ENCODE measurements at regions not wholly inside any gene's neighbourhood (a gene's known extent, or its start where the extent isn't known, plus 50 kb on each side); places are given as distances from the start of the nearest gene placed in this dataset.

DNA sequence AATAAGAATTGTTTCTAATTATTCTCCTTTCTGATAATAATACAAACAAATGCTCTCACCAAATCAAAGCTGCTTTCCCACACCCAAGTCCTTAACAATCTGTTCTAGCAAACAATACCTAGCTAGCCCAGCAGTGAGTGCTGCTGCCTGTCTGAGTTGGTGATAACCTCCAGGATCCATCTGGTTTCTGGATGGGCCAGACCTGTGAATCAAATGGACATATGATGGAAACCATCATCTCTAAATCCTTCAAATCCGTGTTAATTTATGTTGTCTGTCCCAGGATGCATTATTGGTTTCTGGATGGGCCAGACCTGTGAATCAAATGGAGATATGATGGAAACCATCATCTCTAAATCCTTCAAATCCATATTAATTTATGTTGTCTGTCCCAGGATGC is 1230.0 kb downstream of the AMY1C start:
- ATAC-seq, result no peak

DNA sequence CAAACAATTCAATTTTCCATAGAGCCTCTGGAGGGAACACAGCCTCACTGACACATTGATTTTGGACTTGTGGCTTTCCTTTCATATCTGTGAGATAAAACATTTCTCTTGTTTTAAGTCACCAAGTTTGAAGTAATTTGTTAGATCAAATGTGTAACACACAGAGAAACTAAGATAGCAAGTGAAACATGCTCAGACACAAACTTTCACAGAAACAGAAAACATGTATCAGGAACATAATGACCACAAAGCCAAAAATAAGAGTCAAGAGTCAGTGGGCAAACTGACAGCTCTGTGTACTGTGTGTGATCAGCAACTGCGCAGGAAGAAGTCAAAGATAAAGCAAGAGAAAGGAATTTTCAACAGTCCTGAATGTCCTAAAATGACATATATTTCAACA is 1237.5 kb downstream of the AMY1C start:
- 44 to 73% methylated on average over 1 of the region's 1 CpG for WGBS, 2 donors
- no peak for FAIRE-seq
- no peaks in the 10 kb centered on the region for H3K4me1 ChIP-seq
- H3K36me3 ChIP-seq, result no peaks in the 10 kb centered on the region
- DNase-seq, result no peak
- no peaks in the 10 kb centered on the region for H3K27me3 ChIP-seq
- no peak for ATAC-seq
- intact Hi-C loops (cut with DNase I), result no loop called here
- H3K4me3 ChIP-seq, result no peak overlapping the region
- TF ChIP-seq, protein P1, sequence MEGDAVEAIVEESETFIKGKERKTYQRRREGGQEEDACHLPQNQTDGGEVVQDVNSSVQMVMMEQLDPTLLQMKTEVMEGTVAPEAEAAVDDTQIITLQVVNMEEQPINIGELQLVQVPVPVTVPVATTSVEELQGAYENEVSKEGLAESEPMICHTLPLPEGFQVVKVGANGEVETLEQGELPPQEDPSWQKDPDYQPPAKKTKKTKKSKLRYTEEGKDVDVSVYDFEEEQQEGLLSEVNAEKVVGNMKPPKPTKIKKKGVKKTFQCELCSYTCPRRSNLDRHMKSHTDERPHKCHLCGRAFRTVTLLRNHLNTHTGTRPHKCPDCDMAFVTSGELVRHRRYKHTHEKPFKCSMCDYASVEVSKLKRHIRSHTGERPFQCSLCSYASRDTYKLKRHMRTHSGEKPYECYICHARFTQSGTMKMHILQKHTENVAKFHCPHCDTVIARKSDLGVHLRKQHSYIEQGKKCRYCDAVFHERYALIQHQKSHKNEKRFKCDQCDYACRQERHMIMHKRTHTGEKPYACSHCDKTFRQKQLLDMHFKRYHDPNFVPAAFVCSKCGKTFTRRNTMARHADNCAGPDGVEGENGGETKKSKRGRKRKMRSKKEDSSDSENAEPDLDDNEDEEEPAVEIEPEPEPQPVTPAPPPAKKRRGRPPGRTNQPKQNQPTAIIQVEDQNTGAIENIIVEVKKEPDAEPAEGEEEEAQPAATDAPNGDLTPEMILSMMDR (IDR thresholded peaks at IDR 0.05), result no peak
- no peak overlapping the region for H3K27ac ChIP-seq
- no peaks in the 10 kb centered on the region for H3K9me3 ChIP-seq

More for the DNA sequence above, 1230.0 kb downstream of the AMY1C start:
- FAIRE-seq, result no peak
- Histone ChIP-seq H3K4me1 (no peaks in the 10 kb centered on the region), H3K36me3 (no peaks in the 10 kb centered on the region), H3K4me3 (no peak overlapping the region), H3K27ac (no peak overlapping the region), H3K9me3 (no peaks in the 10 kb centered on the region), H3K27me3 (no peaks in the 10 kb centered on the region)
- no peak for DNase-seq
- TF ChIP-seq, protein P1 (IDR thresholded peaks at IDR 0.05), result no peak
- intact Hi-C loops (cut with DNase I), result no loop called here
- WGBS, 2 donors, result 43 to 50% methylated on average over 1 of the region's 1 CpG

DNA sequence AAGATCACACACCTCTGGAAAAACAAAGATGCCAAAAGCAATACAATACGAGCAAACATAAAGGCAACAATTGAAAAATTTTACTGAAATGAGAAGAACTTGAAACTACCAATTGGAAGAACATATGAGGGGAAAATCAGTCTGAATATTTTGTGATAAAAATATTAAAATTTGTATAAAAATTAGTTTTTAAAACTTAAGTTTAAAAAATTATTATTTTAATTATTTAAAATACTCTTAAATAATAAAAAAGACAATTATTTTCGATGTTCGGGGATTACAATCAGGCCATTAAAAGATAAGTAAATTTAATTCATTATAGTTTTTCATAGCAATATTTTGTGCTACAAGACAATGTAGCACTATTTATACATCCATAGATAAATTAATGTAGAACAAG is 1239.3 kb downstream of the AMY1C start:
- WGBS, 2 donors, result 69 to 84% methylated on average over 3 of the region's 3 CpGs
- Histone ChIP-seq H3K36me3 (no peaks in the 10 kb centered on the region), H3K9me3 (no peaks in the 10 kb centered on the region), H3K27ac (no peak overlapping the region), H3K27me3 (no peaks in the 10 kb centered on the region), H3K4me3 (no peak overlapping the region), H3K4me1 (no peaks in the 10 kb centered on the region)
- TF ChIP-seq, protein P1 (IDR thresholded peaks at IDR 0.05), result no peak
- ATAC-seq (no peak), FAIRE-seq (no peak), DNase-seq (no peak)
- intact Hi-C loops (cut with DNase I), result no loop called here

DNA sequence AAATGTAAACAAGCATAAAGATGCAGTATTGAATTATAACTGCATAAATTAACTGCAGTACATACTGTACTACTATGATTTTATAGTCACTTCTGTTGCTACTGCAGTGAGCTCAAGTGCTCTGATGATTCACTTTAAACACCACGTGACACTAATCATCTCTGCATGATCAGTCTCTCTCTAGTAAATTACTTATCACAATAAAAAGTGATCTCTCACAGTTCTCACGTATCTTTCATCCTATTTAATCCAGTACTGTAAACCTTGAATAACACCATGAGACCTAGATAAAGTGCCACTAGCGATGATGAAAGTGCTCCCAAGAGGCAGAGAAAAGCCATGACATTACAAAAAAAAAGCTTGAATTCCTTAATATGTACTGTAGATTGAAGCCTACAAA is 1242.0 kb downstream of the AMY1C start:
- intact Hi-C loops (cut with DNase I), result no loop called here
- no peaks in the 10 kb centered on the region for H3K4me1 ChIP-seq
- ATAC-seq (no peak), DNase-seq (no peak), FAIRE-seq (no peak)
- no peak overlapping the region for H3K4me3 ChIP-seq
- no peaks in the 10 kb centered on the region for H3K27me3 ChIP-seq
- H3K27ac ChIP-seq, result no peak overlapping the region
- TF ChIP-seq, protein P1 (IDR thresholded peaks at IDR 0.05), result no peak
- H3K36me3 ChIP-seq, result no peaks in the 10 kb centered on the region
- H3K9me3 ChIP-seq, result no peaks in the 10 kb centered on the region
- 41 to 57% methylated on average over 3 of the region's 3 CpGs for WGBS, 2 donors

DNA sequence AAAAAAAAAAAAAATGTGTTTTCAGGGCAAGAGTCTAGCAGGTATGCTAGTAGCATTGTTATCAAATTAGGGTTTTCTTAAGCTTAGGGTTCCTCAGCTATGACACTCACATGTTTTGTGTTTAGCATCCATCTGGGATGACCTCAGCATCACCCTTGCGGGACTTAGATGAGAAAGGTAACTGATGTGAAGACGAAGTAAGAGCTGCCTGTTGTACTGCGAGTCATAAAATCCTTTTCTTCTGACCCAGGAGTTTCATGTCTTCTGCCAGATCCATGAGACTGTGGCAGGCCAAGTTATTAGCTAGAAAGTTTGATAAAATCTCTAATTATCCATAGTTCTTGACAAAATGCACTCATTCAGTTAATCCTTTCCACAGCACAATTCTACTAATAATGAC is 1251.1 kb downstream of the AMY1C start:
- TF ChIP-seq, protein P1 (IDR thresholded peaks at IDR 0.05), result no peak
- H3K4me3 ChIP-seq, result no peak overlapping the region
- H3K27ac ChIP-seq, result no peak overlapping the region
- H3K36me3 ChIP-seq, result no peaks in the 10 kb centered on the region
- H3K9me3 ChIP-seq, result no peaks in the 10 kb centered on the region
- no peak for ATAC-seq
- no peaks in the 10 kb centered on the region for H3K4me1 ChIP-seq
- WGBS, 2 donors, result 52% methylated on average over 3 of the region's 3 CpGs
- intact Hi-C loops (cut with DNase I), result no loop called here
- DNase-seq, result no peak
- no peaks in the 10 kb centered on the region for H3K27me3 ChIP-seq
- no peak for FAIRE-seq

All from pancreas (tissue), 10 donors.